GM23338 (cell line): ENCODE measurements at regions not wholly inside any gene's neighbourhood (a gene's known extent, or its start where the extent isn't known, plus 50 kb on each side); places are given as distances from the start of the nearest gene placed in this dataset.

Source experiments
- ATAC-seq: fragments of 200-7000 bp; cut with Tn5 transposase; 3 replicates; pipeline ENCODE4 v1.9.1; 2020
- DNase-seq: peaks from one replicate; pipeline ENCODE4 v3.0.0-alpha.2; 2015; ENCODE audit warnings: low spot score
- H2AFZ ChIP-seq: fragments of 200-600 bp; sonication (generic); 2 replicates; pipeline ENCODE4 v1.8.0; 2016; ENCODE audit warnings: antibody characterized with exemption, mild to moderate bottlenecking, moderate library complexity
- H3F3A ChIP-seq: fragments of 200-600 bp; sonication (generic); replicated peaks from 2 replicates; pipeline ENCODE4 v1.8.0; 2017; ENCODE audit warnings: antibody characterized with exemption, mixed run types, low read depth
- H3K27ac ChIP-seq: fragments of 200-600 bp; sonication (generic); 2 replicates; pipeline ENCODE4 v1.6.1; 2016; ENCODE audit warnings: low read depth
- H3K27me3 ChIP-seq: fragments of 200-600 bp; sonication (generic); 2 replicates; pipeline ENCODE4 v1.8.0; 2016; ENCODE audit warnings: mild to moderate bottlenecking, mixed run types, moderate library complexity; ENCODE audit not compliant: insufficient read depth
- H3K36me3 ChIP-seq: fragments of 200-600 bp; sonication (generic); 2 replicates; pipeline ENCODE4 v1.8.0; 2016; ENCODE audit warnings: mild to moderate bottlenecking; ENCODE audit not compliant: insufficient read depth
- H3K4me1 ChIP-seq: fragments of 200-600 bp; sonication (generic); 2 replicates; pipeline ENCODE4 v1.8.0; 2016; ENCODE audit warnings: mild to moderate bottlenecking, moderate library complexity; ENCODE audit not compliant: insufficient read depth
- H3K4me2 ChIP-seq: fragments of 200-600 bp; sonication (generic); 2 replicates; pipeline ENCODE4 v1.7.1; 2017; ENCODE audit warnings: mixed run types
- H3K4me3 ChIP-seq: fragments of 200-600 bp; sonication (generic); 2 replicates; pipeline ENCODE4 v1.6.1; 2016; ENCODE audit warnings: mixed run types
- H3K79me2 ChIP-seq: fragments of 200-600 bp; sonication (generic); replicated peaks from 2 replicates; pipeline ENCODE4 v1.8.0; 2017; ENCODE audit warnings: mild to moderate bottlenecking; ENCODE audit not compliant: insufficient read depth
- H3K9me2 ChIP-seq: fragments of 200-600 bp; sonication (generic); 2 replicates; pipeline ENCODE4 v1.8.0; 2017; ENCODE audit not compliant: insufficient read depth
- H4K20me1 ChIP-seq: fragments of 200-600 bp; sonication (generic); replicated peaks from 2 replicates; pipeline ENCODE4 v1.8.0; 2017; ENCODE audit warnings: mild to moderate bottlenecking; ENCODE audit not compliant: insufficient read depth
- H3K27ac Mint-ChIP-seq: 2 replicates; pipeline ENCODE4 v1.8.0; 2020; ENCODE audit warnings: inconsistent platforms, mild to moderate bottlenecking, moderate library complexity, mixed read lengths
- H3K27me3 Mint-ChIP-seq: 3 replicates; pipeline ENCODE4 v1.8.0; 2022; ENCODE audit warnings: low read depth, mild to moderate bottlenecking, moderate library complexity, mixed read lengths, inconsistent platforms; ENCODE audit not compliant: insufficient read depth, poor library complexity
- H3K36me3 Mint-ChIP-seq: 3 replicates; pipeline ENCODE4 v1.8.0; 2021; ENCODE audit warnings: low read depth, mild to moderate bottlenecking, inconsistent platforms, moderate library complexity, mixed read lengths
- H3K4me1 Mint-ChIP-seq: 3 replicates; pipeline ENCODE4 v1.8.0; 2020; ENCODE audit warnings: mild to moderate bottlenecking, inconsistent platforms, mixed read lengths
- H3K4me3 Mint-ChIP-seq: 3 replicates; pipeline ENCODE4 v1.8.0; 2021; ENCODE audit warnings: moderate library complexity, mild to moderate bottlenecking, inconsistent platforms, mixed read lengths
- H3K9me3 Mint-ChIP-seq: 3 replicates; pipeline ENCODE4 v1.8.0; 2020; ENCODE audit warnings: moderate library complexity, mild to moderate bottlenecking, inconsistent platforms, mixed read lengths
- CREB1 ChIP-seq: fragments of 250-450 bp; sonication (Bioruptor Pico); IDR thresholded peaks from 2 replicates; pipeline ENCODE4 v1.5.0; 2020; ENCODE audit warnings: low read depth, mild to moderate bottlenecking, moderate library complexity
- CTCF ChIP-seq, 2 experiments: fragments of 200-600 bp in 1 of 2; sonication (generic) in 1 of 2; conservative IDR thresholded peaks; 2 replicates each; pipeline versions ENCODE4 v1.5.1 to v1.6.1; 2016 to 2017; ENCODE audit warnings: antibody characterized with exemption in 2 of 2, low read depth in 2 of 2, mild to moderate bottlenecking in 2 of 2, moderate library complexity in 1 of 2
- ETS1 ChIP-seq: IDR thresholded peaks from 2 replicates; pipeline ENCODE4 v1.6.1; 2016; ENCODE audit warnings: antibody characterized with exemption
- EZH2 ChIP-seq: fragments of 200-600 bp; sonication (generic); IDR thresholded peaks from one replicate; pipeline ENCODE4 v1.8.0; 2017; ENCODE audit warnings: antibody characterized with exemption, mild to moderate bottlenecking, low read depth; ENCODE audit not compliant: unreplicated experiment
- EZH2phosphoT487 ChIP-seq: fragments of 200-600 bp; sonication (generic); IDR thresholded peaks from one replicate; pipeline ENCODE4 v1.8.1; 2018; ENCODE audit warnings: antibody characterized with exemption; ENCODE audit not compliant: unreplicated experiment
- JUNB ChIP-seq: IDR thresholded peaks from one replicate; pipeline ENCODE4 v1.6.1; 2016; ENCODE audit warnings: antibody characterized with exemption; ENCODE audit not compliant: unreplicated experiment
- NANOG ChIP-seq: IDR thresholded peaks from 2 replicates; pipeline ENCODE4 v1.6.1; 2016; ENCODE audit warnings: antibody characterized with exemption, borderline replicate concordance
- POLR2AphosphoS5 ChIP-seq: IDR thresholded peaks from 2 replicates; pipeline ENCODE4 v1.6.1; 2016; ENCODE audit warnings: antibody characterized with exemption, low read depth
- REST ChIP-seq: IDR thresholded peaks from one replicate; pipeline ENCODE4 v1.6.1; 2018; ENCODE audit warnings: antibody characterized with exemption; ENCODE audit not compliant: unreplicated experiment
- STAT1 ChIP-seq: IDR thresholded peaks from one replicate; pipeline ENCODE4 v1.6.1; 2016; ENCODE audit warnings: antibody characterized with exemption; ENCODE audit not compliant: unreplicated experiment
- ZNF114 ChIP-seq: fragments of 250-450 bp; sonication (Bioruptor Pico); IDR thresholded peaks from 2 replicates; pipeline ENCODE4 v1.5.0; 2020; ENCODE audit warnings: mild to moderate bottlenecking, moderate library complexity
- ZNF331 ChIP-seq: fragments of 250-450 bp; sonication (Bioruptor Pico); IDR thresholded peaks from 2 replicates; pipeline ENCODE4 v1.5.0; 2020; ENCODE audit warnings: low read depth, mild to moderate bottlenecking, moderate library complexity
- TF ChIP-seq, protein P1 (sequence below): fragments of 250-450 bp; sonication (Bioruptor Pico); IDR thresholded peaks from 2 replicates; pipeline ENCODE4 v1.5.0; 2020; ENCODE audit warnings: mild to moderate bottlenecking, moderate library complexity

- H3K9me2 ChIP-seq: peaks cover 23% of the 10 kb centered on the region
- H3K27ac ChIP-seq: no peak overlapping the region
- H3K4me3 ChIP-seq: no peak overlapping the region
- Mint-ChIP-seq H3K36me3 (no peaks in the 10 kb centered on the region), H3K9me3 (no peaks in the 10 kb centered on the region), H3K4me3 (no peak overlapping the region), H3K27me3 (no peaks in the 10 kb centered on the region), H3K27ac (no peak overlapping the region), H3K4me1 (peaks cover 42% of the 10 kb centered on the region)
- ATAC-seq (no peak), DNase-seq (no peak)
- no peaks in the 10 kb centered on the region for H3K79me2 ChIP-seq
- H2AFZ ChIP-seq: no peak overlapping the region
- H3K27me3 ChIP-seq: no peaks in the 10 kb centered on the region
- no peak overlapping the region for H3K4me2 ChIP-seq
- H3K36me3 ChIP-seq: no peaks in the 10 kb centered on the region
- H4K20me1 ChIP-seq: no peaks in the 10 kb centered on the region
- peaks cover 26% of the 10 kb centered on the region for H3K4me1 ChIP-seq
- no peaks in the 10 kb centered on the region for H3F3A ChIP-seq
- no peak for TF ChIP-seq CTCF (conservative IDR thresholded peaks at IDR 0.05; ENCODE audit: low read depth in 2 of 2)
- no peak for TF ChIP-seq NANOG
- TF ChIP-seq EZH2: no peak
- no peak for TF ChIP-seq STAT1
- TF ChIP-seq JUNB: no peak
- TF ChIP-seq ZNF331: no peak
- TF ChIP-seq, protein P1, sequence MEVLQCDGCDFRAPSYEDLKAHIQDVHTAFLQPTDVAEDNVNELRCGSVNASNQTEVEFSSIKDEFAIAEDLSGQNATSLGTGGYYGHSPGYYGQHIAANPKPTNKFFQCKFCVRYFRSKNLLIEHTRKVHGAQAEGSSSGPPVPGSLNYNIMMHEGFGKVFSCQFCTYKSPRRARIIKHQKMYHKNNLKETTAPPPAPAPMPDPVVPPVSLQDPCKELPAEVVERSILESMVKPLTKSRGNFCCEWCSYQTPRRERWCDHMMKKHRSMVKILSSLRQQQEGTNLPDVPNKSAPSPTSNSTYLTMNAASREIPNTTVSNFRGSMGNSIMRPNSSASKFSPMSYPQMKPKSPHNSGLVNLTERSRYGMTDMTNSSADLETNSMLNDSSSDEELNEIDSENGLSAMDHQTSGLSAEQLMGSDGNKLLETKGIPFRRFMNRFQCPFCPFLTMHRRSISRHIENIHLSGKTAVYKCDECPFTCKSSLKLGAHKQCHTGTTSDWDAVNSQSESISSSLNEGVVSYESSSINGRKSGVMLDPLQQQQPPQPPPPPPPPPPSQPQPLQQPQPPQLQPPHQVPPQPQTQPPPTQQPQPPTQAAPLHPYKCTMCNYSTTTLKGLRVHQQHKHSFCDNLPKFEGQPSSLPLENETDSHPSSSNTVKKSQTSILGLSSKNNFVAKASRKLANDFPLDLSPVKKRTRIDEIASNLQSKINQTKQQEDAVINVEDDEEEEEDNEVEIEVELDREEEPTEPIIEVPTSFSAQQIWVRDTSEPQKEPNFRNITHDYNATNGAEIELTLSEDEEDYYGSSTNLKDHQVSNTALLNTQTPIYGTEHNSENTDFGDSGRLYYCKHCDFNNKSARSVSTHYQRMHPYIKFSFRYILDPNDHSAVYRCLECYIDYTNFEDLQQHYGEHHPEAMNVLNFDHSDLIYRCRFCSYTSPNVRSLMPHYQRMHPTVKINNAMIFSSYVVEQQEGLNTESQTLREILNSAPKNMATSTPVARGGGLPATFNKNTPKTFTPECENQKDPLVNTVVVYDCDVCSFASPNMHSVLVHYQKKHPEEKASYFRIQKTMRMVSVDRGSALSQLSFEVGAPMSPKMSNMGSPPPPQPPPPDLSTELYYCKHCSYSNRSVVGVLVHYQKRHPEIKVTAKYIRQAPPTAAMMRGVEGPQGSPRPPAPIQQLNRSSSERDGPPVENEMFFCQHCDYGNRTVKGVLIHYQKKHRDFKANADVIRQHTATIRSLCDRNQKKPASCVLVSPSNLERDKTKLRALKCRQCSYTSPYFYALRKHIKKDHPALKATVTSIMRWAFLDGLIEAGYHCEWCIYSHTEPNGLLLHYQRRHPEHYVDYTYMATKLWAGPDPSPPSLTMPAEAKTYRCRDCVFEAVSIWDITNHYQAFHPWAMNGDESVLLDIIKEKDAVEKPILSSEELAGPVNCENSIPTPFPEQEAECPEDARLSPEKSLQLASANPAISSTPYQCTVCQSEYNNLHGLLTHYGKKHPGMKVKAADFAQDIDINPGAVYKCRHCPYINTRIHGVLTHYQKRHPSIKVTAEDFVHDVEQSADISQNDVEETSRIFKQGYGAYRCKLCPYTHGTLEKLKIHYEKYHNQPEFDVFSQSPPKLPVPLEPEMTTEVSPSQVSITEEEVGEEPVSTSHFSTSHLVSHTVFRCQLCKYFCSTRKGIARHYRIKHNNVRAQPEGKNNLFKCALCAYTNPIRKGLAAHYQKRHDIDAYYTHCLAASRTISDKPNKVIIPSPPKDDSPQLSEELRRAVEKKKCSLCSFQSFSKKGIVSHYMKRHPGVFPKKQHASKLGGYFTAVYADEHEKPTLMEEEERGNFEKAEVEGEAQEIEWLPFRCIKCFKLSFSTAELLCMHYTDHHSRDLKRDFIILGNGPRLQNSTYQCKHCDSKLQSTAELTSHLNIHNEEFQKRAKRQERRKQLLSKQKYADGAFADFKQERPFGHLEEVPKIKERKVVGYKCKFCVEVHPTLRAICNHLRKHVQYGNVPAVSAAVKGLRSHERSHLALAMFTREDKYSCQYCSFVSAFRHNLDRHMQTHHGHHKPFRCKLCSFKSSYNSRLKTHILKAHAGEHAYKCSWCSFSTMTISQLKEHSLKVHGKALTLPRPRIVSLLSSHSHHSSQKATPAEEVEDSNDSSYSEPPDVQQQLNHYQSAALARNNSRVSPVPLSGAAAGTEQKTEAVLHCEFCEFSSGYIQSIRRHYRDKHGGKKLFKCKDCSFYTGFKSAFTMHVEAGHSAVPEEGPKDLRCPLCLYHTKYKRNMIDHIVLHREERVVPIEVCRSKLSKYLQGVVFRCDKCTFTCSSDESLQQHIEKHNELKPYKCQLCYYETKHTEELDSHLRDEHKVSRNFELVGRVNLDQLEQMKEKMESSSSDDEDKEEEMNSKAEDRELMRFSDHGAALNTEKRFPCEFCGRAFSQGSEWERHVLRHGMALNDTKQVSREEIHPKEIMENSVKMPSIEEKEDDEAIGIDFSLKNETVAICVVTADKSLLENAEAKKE (CRISPR knock-in tag): no peak
- TF ChIP-seq ETS1: no peak
- TF ChIP-seq ZNF114 (CRISPR knock-in tag): no peak
- TF ChIP-seq POLR2AphosphoS5: no peak
- TF ChIP-seq REST: no peak
- TF ChIP-seq CREB1 (CRISPR knock-in tag): no peak
- TF ChIP-seq EZH2phosphoT487: no peak
Measured at GRCh38 chr2:176848844-176849243, 363.8 kb upstream of the HNRNPA3 start.
